ENCODE measurements at regions not wholly inside any gene's neighbourhood (a gene's known extent, or its start where the extent isn't known, plus 50 kb on each side); places are given as distances from the start of the nearest gene placed in this dataset.

GRCh38 chr13:99083981-99084380, 106.1 kb upstream of the DOCK9 start:
- Histone ChIP-seq H3K9me3 (ENCODE audit: low read depth) (no peaks in the 10 kb centered on the region), H3K36me3 (replicated peaks; ENCODE audit: insufficient read depth, low read depth) (no peaks in the 10 kb centered on the region), H3K4me3 (no peak overlapping the region), H3K4me2 (no peak overlapping the region), H3K4me1 (ENCODE audit: insufficient read depth) (peaks cover 10% of the 10 kb centered on the region), H3K9me2 (replicated peaks; ENCODE audit: insufficient read depth) (no peaks in the 10 kb centered on the region), H3K27me3 (peaks cover 8% of the 10 kb centered on the region), H3K27ac (no peak overlapping the region), H4K20me1 (ENCODE audit: insufficient read depth, poor library complexity, severe bottlenecking) (no peaks in the 10 kb centered on the region), H2AFZ (no peak overlapping the region), H3K79me2 (peaks cover 27% of the 10 kb centered on the region)
- DNase-seq (ENCODE audit: low spot score), result no peak
- TF ChIP-seq EZH2 (IDR thresholded peaks at IDR 0.05; ENCODE audit: borderline replicate concordance) (no peak), EZH2phosphoT487 (IDR thresholded peaks at IDR 0.05; ENCODE audit: low read depth, severe bottlenecking, unreplicated experiment) (no peak), CTCF (IDR thresholded peaks at IDR 0.05; ENCODE audit: poor library complexity) (no peak)
- WGBS (ENCODE audit: low lambda C conversion rate, missing lambda C conversion rate), result 94% methylated on average over 2 of the region's 2 CpGs

GRCh38 chr13:99085139-99085807, 107.4 kb upstream of the DOCK9 start:
- WGBS (ENCODE audit: low lambda C conversion rate, missing lambda C conversion rate), result 16% methylated on average over 27 of the region's 27 CpGs
- peak; percentile 17 for DNase-seq (ENCODE audit: low spot score)
- Histone ChIP-seq H3K9me3 (ENCODE audit: low read depth) (no peaks in the 10 kb centered on the region), H3K4me3 (peak overlapping the region; percentile 76), H3K4me1 (ENCODE audit: insufficient read depth) (peaks cover 7% of the 10 kb centered on the region), H3K27ac (no peak overlapping the region), H4K20me1 (ENCODE audit: insufficient read depth, poor library complexity, severe bottlenecking) (no peaks in the 10 kb centered on the region), H3K9me2 (replicated peaks; ENCODE audit: insufficient read depth) (no peaks in the 10 kb centered on the region), H2AFZ (peak overlapping the region; percentile 56), H3K79me2 (peaks cover 23% of the 10 kb centered on the region), H3K4me2 (peak overlapping the region; percentile 98), H3K36me3 (replicated peaks; ENCODE audit: insufficient read depth, low read depth) (no peaks in the 10 kb centered on the region), H3K27me3 (peaks cover 8% of the 10 kb centered on the region)
- TF ChIP-seq EZH2 (IDR thresholded peaks at IDR 0.05; ENCODE audit: borderline replicate concordance), result no peak
- no peak for TF ChIP-seq CTCF (IDR thresholded peaks at IDR 0.05; ENCODE audit: poor library complexity)
- no peak for TF ChIP-seq EZH2phosphoT487 (IDR thresholded peaks at IDR 0.05; ENCODE audit: low read depth, severe bottlenecking, unreplicated experiment)

- TF ChIP-seq EZH2phosphoT487 (IDR thresholded peaks at IDR 0.05; ENCODE audit: low read depth, severe bottlenecking, unreplicated experiment), result no peak
- no peak for TF ChIP-seq EZH2 (IDR thresholded peaks at IDR 0.05; ENCODE audit: borderline replicate concordance)
- no peak for TF ChIP-seq CTCF (IDR thresholded peaks at IDR 0.05; ENCODE audit: poor library complexity)
- Histone ChIP-seq H3K4me3 (peak overlapping the region; percentile 76), H3K36me3 (replicated peaks; ENCODE audit: insufficient read depth, low read depth) (no peaks in the 10 kb centered on the region), H2AFZ (peak overlapping the region; percentile 91), H4K20me1 (ENCODE audit: insufficient read depth, poor library complexity, severe bottlenecking) (no peaks in the 10 kb centered on the region), H3K27me3 (peaks cover 8% of the 10 kb centered on the region), H3K79me2 (peaks cover 23% of the 10 kb centered on the region), H3K4me2 (peak overlapping the region; percentile 98), H3K27ac (no peak overlapping the region), H3K4me1 (ENCODE audit: insufficient read depth) (peaks cover 7% of the 10 kb centered on the region), H3K9me3 (ENCODE audit: low read depth) (no peaks in the 10 kb centered on the region), H3K9me2 (replicated peaks; ENCODE audit: insufficient read depth) (no peaks in the 10 kb centered on the region)
- 0% methylated on average over 10 of the region's 32 CpGs for WGBS (ENCODE audit: low lambda C conversion rate, missing lambda C conversion rate)
- DNase-seq (ENCODE audit: low spot score), result no peak
Measured at GRCh38 chr13:99085808-99086266, 108.0 kb upstream of the DOCK9 start.

Measured in hepatocyte (in vitro differentiated cells).